Pancreas (tissue), 10 donors: ENCODE measurements at regions not wholly inside any gene's neighbourhood (a gene's known extent, or its start where the extent isn't known, plus 50 kb on each side); places are given as distances from the start of the nearest gene placed in this dataset.

Experiments used
- ATAC-seq, 4 donors: fragments of 200-7000 bp; cut with Tn5 transposase; one replicate each; pipeline versions ENCODE4 v1.8.0 to v1.9.1; 2020; ENCODE audit warnings: mild to moderate bottlenecking in 4 of 4, moderate library complexity in 4 of 4
- DNase-seq, 6 donors: peaks; one replicate each; pipeline ENCODE4 v3.0.0-alpha.2; 2020
- FAIRE-seq: peaks from 2 replicates; lab custom pipeline; 2012; peaks lifted over from hg19 to GRCh38; lab: Jason Lieb, UNC
- H3K27ac ChIP-seq, 4 donors: fragments of 200-600 bp; sonication (generic); 1 replicate in 3 of 4; 2 replicates in 1 of 4; pipeline versions ENCODE4 v1.5.0 to v1.8.0; 2020
- H3K27me3 ChIP-seq, 4 donors: fragments of 200-600 bp; one replicate each; pipeline ENCODE4 v1.8.0; 2021
- H3K36me3 ChIP-seq, 3 donors: fragments of 200-600 bp; sonication (generic) in 1 of 3; one replicate each; pipeline versions ENCODE4 v1.5.0 to v1.8.0; 2020 to 2021
- H3K4me1 ChIP-seq, 3 donors: fragments of 200-600 bp; one replicate each; pipeline ENCODE4 v1.8.0; 2021
- H3K4me3 ChIP-seq, 4 donors: fragments of 200-600 bp; sonication (generic) in 2 of 4; one replicate each; pipeline versions ENCODE4 v1.5.0 to v1.8.0; 2020 to 2021
- H3K9me3 ChIP-seq, 4 donors: fragments of 200-600 bp; one replicate each; pipeline ENCODE4 v1.8.0; 2021
- CTCF ChIP-seq, 4 donors: fragments of 200-600 bp; sonication (generic) in 3 of 4; IDR thresholded peaks; one replicate each; pipeline versions ENCODE4 v1.5.0 to v1.8.0; 2021; ENCODE audit warnings: antibody characterized with exemption in 4 of 4
- WGBS, 2 donors: extraction: QIAGEN DNeasy Blood & Tissue Kit; methylation state at CpG; one replicate each; pipeline ENCODE4 v1.1.7; 2013; 5-methylcytosine and 5-hydroxymethylcytosine counted together
- intact Hi-C, 3 donors: fragments of 100-400 bp; cut with DNase I; formaldehyde crosslinking; loops; one replicate each; pipeline versions ENCODE4 v1.11.1 to v1.14.2; 2022
- donor health status: healthy with polysubstance abuse.
- donor health status: DM: no; HTN: no; CAD: no; lungs with moderate emphysema.
- donor health status: DM: no; HTN: no; CAD: no.
- donor health status: control.
- donor health status: control.
- donor health status: Bipolar disorder and iron deficiency.
- donor health status: DM: yes; HTN: yes; CAD: no.
- donor health status: DM: no; HTN: no; CAD: no.
- donor health status: DM: no; HTN: no; CAD: no.
- donor health status: DM: yes; HTN: yes; CAD: no.

- Histone ChIP-seq H3K36me3 (no peaks in the 10 kb centered on the region), H3K9me3 (no peaks in the 10 kb centered on the region), H3K4me1 (peaks cover 0 to 10% (median 0%) of the 10 kb centered on the region in 3 donors), H3K27me3 (no peaks in the 10 kb centered on the region), H3K27ac (no peak overlapping the region), H3K4me3 (no peak overlapping the region)
- FAIRE-seq = no peak
- intact Hi-C loops = no loop called here
- TF ChIP-seq CTCF (IDR thresholded peaks at IDR 0.05) = no peak
- peak in 2 of 4 donors; percentile 15 to 19 for ATAC-seq
- no peak for DNase-seq
- WGBS, 2 donors = 27 to 31% methylated on average over 3 of the region's 3 CpGs
Measured at GRCh38 chr14:38877744-38878388, 225.2 kb downstream of the SEC23A start.

- 88 to 90% methylated on average over 2 of the region's 2 CpGs for WGBS, 2 donors
- FAIRE-seq (no peak), DNase-seq (no peak), ATAC-seq (no peak)
- Histone ChIP-seq H3K27ac (no peak overlapping the region), H3K4me1 (no peaks in the 10 kb centered on the region), H3K4me3 (no peak overlapping the region), H3K27me3 (no peaks in the 10 kb centered on the region), H3K9me3 (no peaks in the 10 kb centered on the region), H3K36me3 (no peaks in the 10 kb centered on the region)
- intact Hi-C loops = no loop called here
- TF ChIP-seq CTCF (IDR thresholded peaks at IDR 0.05) = no peak
Measured at GRCh38 chr14:38874721-38875120, 228.3 kb downstream of the SEC23A start.

GRCh38 chr14:38873941-38874612, 229.0 kb downstream of the SEC23A start:
- H3K4me3 ChIP-seq = no peak overlapping the region
- ATAC-seq (peak in 2 of 4 donors; percentile 39 to 54), DNase-seq (no peak), FAIRE-seq (no peak)
- H3K27ac ChIP-seq = no peak overlapping the region
- no peak for TF ChIP-seq CTCF (IDR thresholded peaks at IDR 0.05)
- H3K9me3 ChIP-seq = no peaks in the 10 kb centered on the region
- no peaks in the 10 kb centered on the region for H3K36me3 ChIP-seq
- intact Hi-C loops = no loop called here
- peaks cover 0 to 3% (median under 1%) of the 10 kb centered on the region in 3 donors for H3K4me1 ChIP-seq
- WGBS, 2 donors = 61 to 68% methylated on average over 3 of the region's 3 CpGs
- H3K27me3 ChIP-seq = no peaks in the 10 kb centered on the region

- DNase-seq (no peak), ATAC-seq (peak in 1 of 4 donors; percentile 35), FAIRE-seq (no peak)
- Histone ChIP-seq H3K27ac (peak overlapping the region in 2 of 4 donors; percentile 41 to 68), H3K27me3 (no peaks in the 10 kb centered on the region), H3K9me3 (no peaks in the 10 kb centered on the region), H3K4me3 (no peak overlapping the region), H3K4me1 (peaks cover 6 to 13% (median 7%) of the 10 kb centered on the region in 3 donors), H3K36me3 (no peaks in the 10 kb centered on the region)
- no peak for TF ChIP-seq CTCF (IDR thresholded peaks at IDR 0.05)
- intact Hi-C loops = no loop called here
- 54 to 61% methylated on average over 3 of the region's 3 CpGs for WGBS, 2 donors
Measured at GRCh38 chr14:38870296-38870836, 232.7 kb downstream of the SEC23A start.
